K562 (cell line): ENCODE measurements at regions not wholly inside any gene's neighbourhood (a gene's known extent, or its start where the extent isn't known, plus 50 kb on each side); places are given as distances from the start of the nearest gene placed in this dataset.

Experiments used
- ATF7 ChIP-seq: fragments of 450-650 bp; IDR thresholded peaks from 2 replicates; pipeline ENCODE4 v1.7.1; 2014; ENCODE audit warnings: mild to moderate bottlenecking, moderate library complexity
- CEBPB ChIP-seq: fragments of 450-650 bp; IDR thresholded peaks from 2 replicates; pipeline ENCODE4 v1.6.1; 2016; ENCODE audit warnings: missing genetic modification characterization, missing compliant biosample characterization
- EP300 ChIP-seq: IDR thresholded peaks from 2 replicates; pipeline ENCODE4 v1.6.1; 2012; ENCODE audit warnings: low read length, improper control_type of control experiment
- FOSL1 ChIP-seq: fragments of 200-800 bp; sonication (Bioruptor generic); conservative IDR thresholded peaks from 2 replicates; pipeline ENCODE4 v1.6.1; 2016; ENCODE audit warnings: missing genetic modification characterization, missing compliant biosample characterization
- FOXP1 ChIP-seq: sonication (generic); formaldehyde crosslinking; IDR thresholded peaks from 2 replicates; pipeline ENCODE4 v1.8.0; 2022; ENCODE audit warnings: mild to moderate bottlenecking, missing genetic modification reagents
- KDM1A ChIP-seq, 2 experiments: fragments of 450-650 bp; IDR thresholded peaks; 2 replicates each; pipeline ENCODE4 v1.6.1; 2016; ENCODE audit warnings: mild to moderate bottlenecking in 2 of 2
- POLR2A ChIP-seq: fragments of 450-650 bp; conservative IDR thresholded peaks from 2 replicates; pipeline ENCODE4 v1.6.1; 2016
- YY1 ChIP-seq, 3 experiments: IDR thresholded peaks; 2 replicates each; pipeline ENCODE4 v1.6.1; 2011; ENCODE audit warnings: low read length in 2 of 3, mild to moderate bottlenecking in 2 of 3, moderate library complexity in 2 of 3, borderline replicate concordance in 1 of 3, control low read depth in 1 of 3, low read depth in 1 of 3; ENCODE audit not compliant: insufficient read depth in 3 of 3, insufficient replicate concordance in 2 of 3, control insufficient read depth in 1 of 3, insufficient read length in 1 of 3; ENCODE audit errors: extremely low read depth in 1 of 3
- ZBTB49 ChIP-seq: sonication (generic); formaldehyde crosslinking; IDR thresholded peaks from 2 replicates; pipeline ENCODE4 v1.8.0; 2022; ENCODE audit warnings: missing genetic modification reagents, mild to moderate bottlenecking, borderline replicate concordance
- ZNF263 ChIP-seq: sonication (generic); formaldehyde crosslinking; IDR thresholded peaks from 2 replicates; pipeline ENCODE4 v1.8.0; 2022; ENCODE audit warnings: mild to moderate bottlenecking, missing genetic modification reagents, borderline replicate concordance
- ZNF311 ChIP-seq: fragments of 250-450 bp; sonication (Bioruptor Pico); IDR thresholded peaks from 2 replicates; pipeline ENCODE4 v1.4.0; 2020; ENCODE audit warnings: mild to moderate bottlenecking, moderate library complexity
- TF ChIP-seq, protein P1 (sequence below): fragments of 250-450 bp; sonication (Bioruptor Pico); IDR thresholded peaks from 2 replicates; pipeline ENCODE4 v1.5.1; 2021; ENCODE audit warnings: mild to moderate bottlenecking

DNA sequence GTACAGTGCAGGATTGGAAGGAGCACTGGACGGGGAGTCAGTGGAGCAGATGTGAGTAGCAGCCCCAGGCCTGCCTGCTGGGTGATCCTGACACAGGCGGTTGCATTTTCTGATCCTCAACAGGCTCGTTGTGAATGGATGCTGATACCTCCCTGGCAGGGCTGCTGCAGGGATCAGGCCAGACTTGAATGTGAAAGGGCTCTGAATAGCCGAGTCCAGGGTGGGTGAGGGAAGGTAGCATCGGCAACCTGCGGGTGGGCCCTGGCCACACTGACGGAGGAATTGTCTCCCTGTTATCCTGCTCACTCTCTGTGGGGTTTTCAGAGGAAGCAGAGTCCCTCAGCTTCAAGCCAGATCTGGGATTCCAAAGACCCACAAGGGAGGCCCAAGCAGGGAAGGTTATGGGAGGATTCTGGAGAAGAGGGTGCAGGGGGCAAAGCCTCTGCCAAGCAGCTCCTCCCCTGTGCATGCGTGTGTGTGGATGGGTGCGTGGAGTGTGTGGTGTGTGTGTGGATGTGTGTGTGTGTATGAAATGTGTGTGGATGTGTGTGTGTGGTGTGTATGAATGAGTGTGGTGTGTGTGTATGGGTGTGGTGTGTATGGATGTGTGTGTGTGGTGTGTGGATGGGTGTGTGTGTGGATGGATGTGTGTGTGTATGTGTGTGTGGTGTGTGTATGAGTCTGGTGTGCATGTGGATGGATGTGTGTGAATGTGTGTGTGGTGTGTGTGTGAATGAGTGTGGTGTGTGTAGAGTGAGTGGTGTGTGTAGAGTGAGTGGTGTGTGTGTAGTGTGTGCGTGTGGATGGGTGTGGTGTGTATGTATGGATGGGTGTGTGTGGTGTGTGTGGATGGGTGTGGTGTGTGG, 100.3 kb downstream of the UBIAD1 start:
- no peak for TF ChIP-seq CEBPB (tag)
- TF ChIP-seq ZBTB49 (CRISPR knock-in tag), result no peak
- TF ChIP-seq ATF7, result no peak
- no peak for TF ChIP-seq ZNF311 (CRISPR knock-in tag)
- no peak for TF ChIP-seq FOXP1 (CRISPR knock-in tag)
- no peak for TF ChIP-seq ZNF263 (CRISPR knock-in tag)
- TF ChIP-seq POLR2A, result no peak
- TF ChIP-seq, protein P1, sequence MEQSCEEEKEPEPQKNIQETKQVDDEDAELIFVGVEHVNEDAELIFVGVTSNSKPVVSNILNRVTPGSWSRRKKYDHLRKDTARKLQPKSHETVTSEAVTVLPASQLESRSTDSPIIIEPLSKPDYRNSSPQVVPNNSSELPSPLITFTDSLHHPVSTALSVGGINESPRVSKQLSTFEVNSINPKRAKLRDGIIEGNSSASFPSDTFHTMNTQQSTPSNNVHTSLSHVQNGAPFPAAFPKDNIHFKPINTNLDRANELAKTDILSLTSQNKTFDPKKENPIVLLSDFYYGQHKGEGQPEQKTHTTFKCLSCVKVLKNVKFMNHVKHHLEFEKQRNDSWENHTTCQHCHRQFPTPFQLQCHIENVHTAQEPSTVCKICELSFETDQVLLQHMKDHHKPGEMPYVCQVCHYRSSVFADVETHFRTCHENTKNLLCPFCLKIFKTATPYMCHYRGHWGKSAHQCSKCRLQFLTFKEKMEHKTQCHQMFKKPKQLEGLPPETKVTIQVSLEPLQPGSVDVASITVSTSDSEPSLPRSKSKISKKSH (CRISPR knock-in tag), result no peak
- TF ChIP-seq EP300, result no peak
- no peak for TF ChIP-seq KDM1A (IDR thresholded peaks at IDR 0.05)
- TF ChIP-seq FOSL1 (tag), result no peak
- peak in 1 of 3 experiments; percentile 1 for TF ChIP-seq YY1 (IDR thresholded peaks at IDR 0.05; ENCODE audit: borderline replicate concordance in 1 of 3, control insufficient read depth in 1 of 3, extremely low read depth in 1 of 3, insufficient read depth in 3 of 3, insufficient read length in 1 of 3, insufficient replicate concordance in 2 of 3, low read depth in 1 of 3, low read length in 2 of 3)
